ENCODE measurements at regions not wholly inside any gene's neighbourhood (a gene's known extent, or its start where the extent isn't known, plus 50 kb on each side); places are given as distances from the start of the nearest gene placed in this dataset.

- in situ Hi-C loops (cut with MboI; ENCODE audit: low sequenced_read_pairs): no loop called here
Measured at GRCh38 chr14:53896726-53897125, 59.9 kb downstream of the BMP4 start.

DNA sequence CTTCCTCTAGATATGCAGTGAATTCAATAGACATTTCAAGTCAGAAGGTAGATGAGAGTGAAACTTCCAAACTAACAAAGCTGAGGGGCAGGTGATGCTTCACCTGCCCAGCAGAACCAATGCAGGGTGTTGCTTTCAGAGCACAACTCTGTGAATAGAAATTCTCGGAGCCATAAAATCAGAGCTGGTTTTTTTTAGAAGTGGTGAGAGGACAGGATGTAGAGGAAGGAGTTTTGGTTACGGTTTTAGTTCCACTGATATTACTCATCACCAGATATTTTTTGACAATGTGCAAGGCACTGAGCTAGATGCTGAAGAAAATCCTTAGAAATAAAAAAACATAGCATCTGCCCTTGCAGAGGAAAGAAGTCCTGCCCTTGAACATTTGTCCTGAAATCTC is 62.2 kb downstream of the BMP4 start:
- in situ Hi-C loops (cut with MboI; ENCODE audit: low sequenced_read_pairs): no loop called here

GRCh38 chr14:53893374-53893773 is 63.3 kb downstream of the BMP4 start:
- in situ Hi-C loops (cut with MboI; ENCODE audit: low sequenced_read_pairs): no loop called here

- in situ Hi-C loops (cut with MboI; ENCODE audit: low sequenced_read_pairs): no loop called here
Measured at GRCh38 chr14:53890611-53891101, 66.0 kb downstream of the BMP4 start.

GRCh38 chr14:53888535-53889386 is 67.9 kb downstream of the BMP4 start:
- in situ Hi-C loops (cut with MboI; ENCODE audit: low sequenced_read_pairs): no loop called here

DNA sequence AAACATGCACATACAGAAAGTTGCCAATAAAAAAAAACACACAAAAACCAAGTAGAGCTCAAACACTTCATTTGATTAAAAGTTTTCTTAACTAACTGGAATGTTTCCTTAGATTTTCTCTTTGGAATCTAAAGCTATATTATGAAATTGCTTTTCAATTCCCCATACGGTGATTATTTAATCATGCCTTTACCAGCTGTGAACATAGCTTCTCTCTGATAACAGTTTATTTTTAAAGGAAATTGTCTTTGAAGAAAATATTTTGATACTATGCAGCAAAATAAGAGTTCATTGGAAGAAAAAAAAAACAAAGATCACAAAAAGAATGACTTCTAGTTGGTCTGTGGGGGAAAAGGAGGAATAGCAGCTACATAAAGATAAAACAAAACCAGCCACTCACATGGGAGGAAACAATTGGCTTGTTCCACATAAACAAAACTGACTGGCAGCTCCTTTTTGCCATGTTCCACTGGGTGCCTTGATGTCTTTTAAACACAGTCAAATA is 71.4 kb downstream of the BMP4 start:
- in situ Hi-C loops (cut with MboI; ENCODE audit: low sequenced_read_pairs): no loop called here

GRCh38 chr14:53884601-53885000 is 72.0 kb downstream of the BMP4 start:
- in situ Hi-C loops (cut with MboI; ENCODE audit: low sequenced_read_pairs): no loop called here

DNA sequence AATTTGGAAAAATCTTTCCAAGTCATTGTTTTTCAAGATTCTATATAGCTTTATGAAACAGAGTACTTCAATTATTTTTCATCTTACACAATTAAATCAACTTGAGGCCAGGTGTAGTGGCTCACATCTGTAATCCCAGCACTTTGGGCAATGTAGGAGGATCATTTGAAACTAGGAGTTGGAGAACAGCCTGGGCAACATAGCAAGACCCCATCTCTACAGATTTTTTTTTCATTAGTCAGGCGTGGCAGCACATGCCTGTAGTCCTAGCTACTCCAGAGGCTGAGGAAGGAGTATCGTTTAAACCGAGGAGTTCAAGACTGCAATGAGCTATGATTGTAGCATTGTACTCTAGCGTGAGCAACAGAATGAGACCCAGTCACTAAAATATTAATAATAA is 72.9 kb downstream of the BMP4 start:
- in situ Hi-C loops (cut with MboI; ENCODE audit: low sequenced_read_pairs): no loop called here

GRCh38 chr14:53882684-53883083 is 73.9 kb downstream of the BMP4 start:
- in situ Hi-C loops (cut with MboI; ENCODE audit: low sequenced_read_pairs): no loop called here

DNA sequence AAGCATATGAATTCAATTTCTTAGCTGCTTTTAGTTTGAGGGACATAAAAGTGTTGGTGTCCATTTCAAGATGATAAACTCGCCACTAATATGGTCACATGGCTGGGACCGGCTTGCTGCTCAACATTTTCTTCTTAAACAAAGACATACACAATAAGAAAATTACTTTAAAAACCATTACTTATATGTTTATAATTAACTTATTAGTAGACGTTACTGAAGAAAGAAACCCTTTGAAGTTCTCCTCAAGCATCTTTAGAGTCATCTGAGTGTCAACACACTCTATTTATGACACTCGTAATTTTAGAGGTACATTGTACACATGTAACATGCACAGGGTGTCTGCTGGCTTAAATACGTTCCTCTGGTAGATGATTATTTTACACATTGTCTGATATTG is 74.7 kb downstream of the BMP4 start:
- in situ Hi-C loops (cut with MboI; ENCODE audit: low sequenced_read_pairs): no loop called here

GRCh38 chr14:53881161-53881871 is 75.3 kb downstream of the BMP4 start:
- in situ Hi-C loops (cut with MboI; ENCODE audit: low sequenced_read_pairs): no loop called here

- in situ Hi-C loops (cut with MboI; ENCODE audit: low sequenced_read_pairs): no loop called here
Measured at GRCh38 chr14:53880761-53881160, 75.9 kb downstream of the BMP4 start.

DNA sequence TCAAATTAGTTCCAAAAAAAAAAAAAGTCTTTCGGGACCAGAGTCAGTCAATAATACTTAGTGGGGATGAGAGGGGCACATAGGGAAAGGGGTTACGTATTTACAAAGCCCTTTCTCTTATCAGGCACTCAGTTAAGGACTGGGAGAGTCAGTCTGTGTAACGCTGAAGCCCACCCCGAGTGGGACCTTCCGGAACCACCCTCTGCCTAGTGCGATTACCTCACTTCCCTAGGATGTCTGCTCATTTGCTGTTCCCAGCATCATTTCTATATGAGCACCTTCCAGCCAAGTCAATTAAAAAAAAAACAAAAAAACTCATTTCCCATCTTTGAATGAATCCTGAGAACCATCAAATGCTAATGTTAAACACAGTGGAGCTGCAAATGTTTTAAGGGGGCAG is 76.9 kb downstream of the BMP4 start:
- in situ Hi-C loops (cut with MboI; ENCODE audit: low sequenced_read_pairs): no loop called here

GRCh38 chr14:53879022-53879686 is 77.5 kb downstream of the BMP4 start:
- in situ Hi-C loops (cut with MboI; ENCODE audit: low sequenced_read_pairs): no loop called here

DNA sequence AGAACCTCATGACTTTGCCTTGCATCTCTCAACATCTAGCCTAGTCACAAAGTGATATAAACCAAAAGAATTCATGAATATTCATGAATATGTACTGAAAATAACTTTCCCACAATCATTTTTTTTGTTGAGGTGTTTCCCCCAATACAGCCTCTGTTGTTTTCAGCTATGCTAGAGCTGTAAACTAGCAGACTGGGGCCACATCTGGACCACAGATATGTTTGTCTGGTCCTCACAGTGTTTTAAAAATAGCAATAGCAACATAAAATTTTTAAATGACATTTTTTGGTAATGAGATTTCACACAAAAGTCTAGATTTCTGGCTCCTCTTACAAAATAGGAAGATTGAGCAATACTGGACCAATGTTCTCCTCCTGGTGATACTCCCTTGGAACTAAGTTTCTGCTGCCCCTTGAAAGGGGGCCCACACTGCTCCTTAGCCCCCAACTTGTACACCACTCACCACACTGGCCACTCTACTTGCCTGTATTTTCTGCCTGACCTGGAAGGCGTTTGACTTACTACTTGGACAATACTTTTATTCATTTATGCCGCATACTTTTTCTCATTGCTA is 81.2 kb downstream of the BMP4 start:
- in situ Hi-C loops (cut with MboI; ENCODE audit: low sequenced_read_pairs): no loop called here

- in situ Hi-C loops (cut with MboI; ENCODE audit: low sequenced_read_pairs): no loop called here
Measured at GRCh38 chr14:53874704-53875103, 81.9 kb downstream of the BMP4 start.

- in situ Hi-C loops (cut with MboI; ENCODE audit: low sequenced_read_pairs): no loop called here
Measured at GRCh38 chr14:53872681-53873089, 83.9 kb downstream of the BMP4 start.

DNA sequence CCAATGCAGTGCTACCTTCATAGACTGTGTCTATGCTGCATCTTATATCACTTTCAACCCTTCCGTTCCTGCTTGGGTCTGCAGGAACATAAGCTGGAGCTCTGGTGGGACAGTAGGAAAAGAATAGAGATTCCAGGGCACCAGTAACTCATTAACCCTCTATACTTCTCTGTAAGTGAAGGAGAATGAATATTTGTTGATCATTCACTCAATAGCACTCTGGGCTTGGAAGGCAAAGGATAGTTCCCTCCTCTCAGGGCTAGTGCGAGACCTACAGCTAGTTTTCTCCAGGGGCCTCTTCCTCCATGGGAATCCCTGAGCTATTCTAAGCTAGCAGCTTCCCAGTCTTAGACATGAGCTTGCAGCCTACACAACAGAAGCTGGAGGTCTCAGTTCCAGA is 84.7 kb downstream of the BMP4 start:
- in situ Hi-C loops (cut with MboI; ENCODE audit: low sequenced_read_pairs): no loop called here

DNA sequence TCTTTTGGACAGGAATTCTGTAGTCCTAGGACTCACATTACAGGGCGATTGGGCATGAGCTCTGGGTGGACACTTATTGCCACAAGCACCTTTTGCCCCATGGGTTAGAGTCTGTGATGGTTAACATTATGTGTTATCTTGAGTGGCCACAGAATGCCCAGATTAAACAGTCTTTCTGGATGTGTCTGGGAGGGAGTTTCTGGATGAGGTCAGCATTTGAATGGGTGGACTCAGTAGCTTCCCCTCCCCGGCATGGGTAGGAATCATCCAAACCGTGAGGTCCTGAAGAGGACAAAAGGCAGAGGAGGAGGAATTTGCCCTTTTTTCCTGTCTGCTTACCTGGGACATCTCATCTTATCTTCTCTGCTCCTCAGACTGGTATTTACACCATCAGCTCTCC is 85.6 kb downstream of the BMP4 start:
- in situ Hi-C loops (cut with MboI; ENCODE audit: low sequenced_read_pairs): no loop called here

DNA sequence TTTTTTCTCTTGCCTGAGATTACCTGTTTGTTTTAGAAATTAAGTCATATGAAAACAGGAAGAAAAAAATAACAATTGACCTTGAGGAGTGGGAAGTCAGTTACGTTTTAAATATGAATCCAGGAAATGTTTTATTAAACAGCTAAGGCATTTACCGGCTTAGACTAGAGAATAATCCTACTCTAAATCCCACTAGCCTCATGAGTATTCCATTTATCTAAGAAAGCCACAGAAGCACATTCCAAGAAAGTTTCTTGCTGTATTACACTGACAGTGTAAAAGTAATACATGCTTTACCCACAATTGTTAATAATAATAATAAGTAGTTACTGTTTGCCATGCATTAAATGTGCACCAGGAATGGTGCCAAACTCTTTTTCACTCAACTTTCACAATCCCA is 90.9 kb downstream of the BMP4 start:
- in situ Hi-C loops (cut with MboI; ENCODE audit: low sequenced_read_pairs): no loop called here

DNA sequence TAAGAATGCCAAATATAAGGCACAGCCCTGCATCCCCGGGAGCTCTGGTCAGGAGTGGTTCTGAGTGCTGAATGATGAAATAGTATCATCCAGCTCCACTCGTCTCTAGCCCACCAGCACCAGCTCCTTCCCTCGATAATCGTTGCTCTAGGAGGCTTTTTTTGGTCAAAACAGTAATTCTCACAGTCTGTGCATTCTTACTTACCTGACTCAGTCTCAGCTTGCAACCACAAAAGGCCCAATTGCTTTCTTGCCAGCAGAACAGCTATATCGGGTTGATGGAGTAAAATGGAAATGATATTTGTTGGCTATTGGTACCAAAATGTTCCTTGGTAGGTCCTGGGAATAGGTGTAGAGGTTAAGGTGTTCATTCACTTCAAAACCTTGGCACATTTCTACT is 94.8 kb downstream of the BMP4 start:
- in situ Hi-C loops (cut with MboI; ENCODE audit: low sequenced_read_pairs): no loop called here

All from HL-60/S4 treated with phorbol 12-myristate 13-acetate at 8.2 ng/mL for 4 days and 3 days (cell line).